GM23338 (cell line): ENCODE measurements at regions not wholly inside any gene's neighbourhood (a gene's known extent, or its start where the extent isn't known, plus 50 kb on each side); places are given as distances from the start of the nearest gene placed in this dataset.

Experiments
- ATAC-seq: fragments of 200-7000 bp; cut with Tn5 transposase; 3 replicates; pipeline ENCODE4 v1.9.1; 2020
- DNase-seq: peaks from one replicate; pipeline ENCODE4 v3.0.0-alpha.2; 2015; ENCODE audit warnings: low spot score
- H2AFZ ChIP-seq: fragments of 200-600 bp; sonication (generic); 2 replicates; pipeline ENCODE4 v1.8.0; 2016; ENCODE audit warnings: antibody characterized with exemption, mild to moderate bottlenecking, moderate library complexity
- H3F3A ChIP-seq: fragments of 200-600 bp; sonication (generic); replicated peaks from 2 replicates; pipeline ENCODE4 v1.8.0; 2017; ENCODE audit warnings: antibody characterized with exemption, mixed run types, low read depth
- H3K27ac ChIP-seq: fragments of 200-600 bp; sonication (generic); 2 replicates; pipeline ENCODE4 v1.6.1; 2016; ENCODE audit warnings: low read depth
- H3K27me3 ChIP-seq: fragments of 200-600 bp; sonication (generic); 2 replicates; pipeline ENCODE4 v1.8.0; 2016; ENCODE audit warnings: mild to moderate bottlenecking, mixed run types, moderate library complexity; ENCODE audit not compliant: insufficient read depth
- H3K36me3 ChIP-seq: fragments of 200-600 bp; sonication (generic); 2 replicates; pipeline ENCODE4 v1.8.0; 2016; ENCODE audit warnings: mild to moderate bottlenecking; ENCODE audit not compliant: insufficient read depth
- H3K4me1 ChIP-seq: fragments of 200-600 bp; sonication (generic); 2 replicates; pipeline ENCODE4 v1.8.0; 2016; ENCODE audit warnings: mild to moderate bottlenecking, moderate library complexity; ENCODE audit not compliant: insufficient read depth
- H3K4me2 ChIP-seq: fragments of 200-600 bp; sonication (generic); 2 replicates; pipeline ENCODE4 v1.7.1; 2017; ENCODE audit warnings: mixed run types
- H3K4me3 ChIP-seq: fragments of 200-600 bp; sonication (generic); 2 replicates; pipeline ENCODE4 v1.6.1; 2016; ENCODE audit warnings: mixed run types
- H3K79me2 ChIP-seq: fragments of 200-600 bp; sonication (generic); replicated peaks from 2 replicates; pipeline ENCODE4 v1.8.0; 2017; ENCODE audit warnings: mild to moderate bottlenecking; ENCODE audit not compliant: insufficient read depth
- H3K9me2 ChIP-seq: fragments of 200-600 bp; sonication (generic); 2 replicates; pipeline ENCODE4 v1.8.0; 2017; ENCODE audit not compliant: insufficient read depth
- H4K20me1 ChIP-seq: fragments of 200-600 bp; sonication (generic); replicated peaks from 2 replicates; pipeline ENCODE4 v1.8.0; 2017; ENCODE audit warnings: mild to moderate bottlenecking; ENCODE audit not compliant: insufficient read depth
- H3K27ac Mint-ChIP-seq: 2 replicates; pipeline ENCODE4 v1.8.0; 2020; ENCODE audit warnings: inconsistent platforms, mild to moderate bottlenecking, moderate library complexity, mixed read lengths
- H3K27me3 Mint-ChIP-seq: 3 replicates; pipeline ENCODE4 v1.8.0; 2022; ENCODE audit warnings: low read depth, mild to moderate bottlenecking, moderate library complexity, mixed read lengths, inconsistent platforms; ENCODE audit not compliant: insufficient read depth, poor library complexity
- H3K36me3 Mint-ChIP-seq: 3 replicates; pipeline ENCODE4 v1.8.0; 2021; ENCODE audit warnings: low read depth, mild to moderate bottlenecking, inconsistent platforms, moderate library complexity, mixed read lengths
- H3K4me1 Mint-ChIP-seq: 3 replicates; pipeline ENCODE4 v1.8.0; 2020; ENCODE audit warnings: mild to moderate bottlenecking, inconsistent platforms, mixed read lengths
- H3K4me3 Mint-ChIP-seq: 3 replicates; pipeline ENCODE4 v1.8.0; 2021; ENCODE audit warnings: moderate library complexity, mild to moderate bottlenecking, inconsistent platforms, mixed read lengths
- H3K9me3 Mint-ChIP-seq: 3 replicates; pipeline ENCODE4 v1.8.0; 2020; ENCODE audit warnings: moderate library complexity, mild to moderate bottlenecking, inconsistent platforms, mixed read lengths
- CREB1 ChIP-seq: fragments of 250-450 bp; sonication (Bioruptor Pico); IDR thresholded peaks from 2 replicates; pipeline ENCODE4 v1.5.0; 2020; ENCODE audit warnings: low read depth, mild to moderate bottlenecking, moderate library complexity
- ETS1 ChIP-seq: IDR thresholded peaks from 2 replicates; pipeline ENCODE4 v1.6.1; 2016; ENCODE audit warnings: antibody characterized with exemption
- EZH2 ChIP-seq: fragments of 200-600 bp; sonication (generic); IDR thresholded peaks from one replicate; pipeline ENCODE4 v1.8.0; 2017; ENCODE audit warnings: antibody characterized with exemption, mild to moderate bottlenecking, low read depth; ENCODE audit not compliant: unreplicated experiment
- EZH2phosphoT487 ChIP-seq: fragments of 200-600 bp; sonication (generic); IDR thresholded peaks from one replicate; pipeline ENCODE4 v1.8.1; 2018; ENCODE audit warnings: antibody characterized with exemption; ENCODE audit not compliant: unreplicated experiment
- JUNB ChIP-seq: IDR thresholded peaks from one replicate; pipeline ENCODE4 v1.6.1; 2016; ENCODE audit warnings: antibody characterized with exemption; ENCODE audit not compliant: unreplicated experiment
- NANOG ChIP-seq: IDR thresholded peaks from 2 replicates; pipeline ENCODE4 v1.6.1; 2016; ENCODE audit warnings: antibody characterized with exemption, borderline replicate concordance
- STAT1 ChIP-seq: IDR thresholded peaks from one replicate; pipeline ENCODE4 v1.6.1; 2016; ENCODE audit warnings: antibody characterized with exemption; ENCODE audit not compliant: unreplicated experiment
- ZNF331 ChIP-seq: fragments of 250-450 bp; sonication (Bioruptor Pico); IDR thresholded peaks from 2 replicates; pipeline ENCODE4 v1.5.0; 2020; ENCODE audit warnings: low read depth, mild to moderate bottlenecking, moderate library complexity
- ZNF462 ChIP-seq: fragments of 250-450 bp; sonication (Bioruptor Pico); IDR thresholded peaks from 2 replicates; pipeline ENCODE4 v1.5.0; 2020; ENCODE audit warnings: mild to moderate bottlenecking, moderate library complexity

- TF ChIP-seq ZNF462 (CRISPR knock-in tag) = no peak
Measured at GRCh38 chr12:105713606-105714305, 383.3 kb downstream of the C12orf75 start (continued).

GRCh38 chr12:105716621-105717020, 386.1 kb downstream of the C12orf75 start:
- H3K27ac Mint-ChIP-seq = no peak overlapping the region
- no peaks in the 10 kb centered on the region for H3K9me3 Mint-ChIP-seq
- no peak overlapping the region for H3K27ac ChIP-seq
- no peaks in the 10 kb centered on the region for H3K9me2 ChIP-seq
- H4K20me1 ChIP-seq = no peaks in the 10 kb centered on the region
- no peak for DNase-seq
- H3K27me3 Mint-ChIP-seq = no peaks in the 10 kb centered on the region
- no peaks in the 10 kb centered on the region for H3K79me2 ChIP-seq
- H3K4me3 ChIP-seq = no peak overlapping the region
- no peaks in the 10 kb centered on the region for H3K36me3 ChIP-seq
- H3F3A ChIP-seq = no peaks in the 10 kb centered on the region
- H3K27me3 ChIP-seq = no peaks in the 10 kb centered on the region
- no peak overlapping the region for H3K4me2 ChIP-seq
- peaks cover 17% of the 10 kb centered on the region; the same call in 2 of the 3 replicates for H3K4me1 Mint-ChIP-seq
- H3K4me1 ChIP-seq = peaks cover 7% of the 10 kb centered on the region
- peak overlapping the region; percentile 65; the same call in 1 of the 2 replicates for H2AFZ ChIP-seq
- H3K36me3 Mint-ChIP-seq = no peaks in the 10 kb centered on the region
- H3K4me3 Mint-ChIP-seq = no peak overlapping the region
- ATAC-seq = no peak
- no peak for TF ChIP-seq JUNB
- no peak for TF ChIP-seq EZH2
- TF ChIP-seq ZNF331 (CRISPR knock-in tag) = no peak
- TF ChIP-seq NANOG = no peak
- no peak for TF ChIP-seq CREB1 (CRISPR knock-in tag)
- TF ChIP-seq EZH2phosphoT487 = no peak
- no peak for TF ChIP-seq ETS1
- TF ChIP-seq STAT1 = no peak
